ENCODE measurements at regions not wholly inside any gene's neighbourhood (a gene's known extent, or its start where the extent isn't known, plus 50 kb on each side); places are given as distances from the start of the nearest gene placed in this dataset.

DNA sequence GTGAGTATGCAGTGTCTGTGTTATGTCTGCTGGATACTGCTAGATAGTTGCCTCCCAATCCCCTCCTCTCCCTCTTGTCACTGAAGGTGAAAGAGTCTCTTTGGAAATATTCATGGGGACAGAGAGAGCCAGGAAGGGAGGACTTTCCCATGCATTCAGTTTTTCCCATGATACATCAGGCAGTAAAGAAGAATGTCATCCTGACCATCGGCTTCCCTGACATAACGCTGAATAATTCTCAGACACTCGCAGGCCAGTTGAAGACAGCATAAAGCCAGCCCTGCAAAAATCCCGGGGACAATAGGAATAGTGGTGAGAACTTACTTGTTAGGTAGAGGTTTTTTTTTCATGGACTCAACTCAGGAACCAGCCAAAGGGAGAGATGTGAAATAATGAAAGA, 58.1 kb downstream of the KLF4 start:
- no peak for DNase-seq

DNA sequence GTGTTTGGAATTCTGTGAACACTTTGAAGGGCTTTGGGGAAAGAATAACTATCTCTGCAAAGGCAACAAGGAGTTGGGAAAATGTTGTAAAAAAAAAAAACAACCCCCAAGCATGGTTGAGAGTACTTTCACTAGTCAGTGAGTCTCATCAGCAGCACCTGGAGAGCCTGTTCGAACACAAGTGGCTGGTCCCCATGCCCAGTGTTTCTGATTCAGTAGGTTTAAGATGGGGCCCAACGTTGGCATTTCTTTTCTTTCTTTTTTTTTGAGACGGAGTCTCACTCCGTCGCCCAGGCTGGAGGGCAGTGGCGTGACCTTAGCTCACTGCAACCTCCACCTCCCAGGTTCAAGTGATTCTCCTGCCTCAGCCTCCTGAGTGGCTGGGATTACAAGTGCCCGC, 59.5 kb downstream of the KLF4 start:
- DNase-seq: no peak

DNA sequence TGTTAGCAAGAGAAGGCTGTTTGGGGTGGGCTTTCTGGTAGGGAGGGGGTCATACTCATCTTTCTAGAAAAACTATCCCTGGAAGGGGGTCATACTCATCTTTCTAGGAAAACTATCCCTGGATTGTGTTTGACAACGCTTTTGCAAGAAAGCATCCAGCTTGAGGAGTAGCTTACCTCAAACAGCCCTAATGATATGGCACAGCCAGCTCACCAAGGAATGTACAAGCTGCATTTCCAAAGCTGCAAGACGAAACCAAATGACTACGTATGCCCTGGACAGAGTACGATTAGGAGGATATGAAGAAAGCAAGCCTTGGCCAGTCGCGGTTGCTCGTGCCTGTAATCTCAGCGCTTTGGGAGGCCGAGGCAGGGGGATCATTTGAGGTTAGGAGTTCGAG, 63.4 kb downstream of the KLF4 start:
- DNase-seq: no peak

DNA sequence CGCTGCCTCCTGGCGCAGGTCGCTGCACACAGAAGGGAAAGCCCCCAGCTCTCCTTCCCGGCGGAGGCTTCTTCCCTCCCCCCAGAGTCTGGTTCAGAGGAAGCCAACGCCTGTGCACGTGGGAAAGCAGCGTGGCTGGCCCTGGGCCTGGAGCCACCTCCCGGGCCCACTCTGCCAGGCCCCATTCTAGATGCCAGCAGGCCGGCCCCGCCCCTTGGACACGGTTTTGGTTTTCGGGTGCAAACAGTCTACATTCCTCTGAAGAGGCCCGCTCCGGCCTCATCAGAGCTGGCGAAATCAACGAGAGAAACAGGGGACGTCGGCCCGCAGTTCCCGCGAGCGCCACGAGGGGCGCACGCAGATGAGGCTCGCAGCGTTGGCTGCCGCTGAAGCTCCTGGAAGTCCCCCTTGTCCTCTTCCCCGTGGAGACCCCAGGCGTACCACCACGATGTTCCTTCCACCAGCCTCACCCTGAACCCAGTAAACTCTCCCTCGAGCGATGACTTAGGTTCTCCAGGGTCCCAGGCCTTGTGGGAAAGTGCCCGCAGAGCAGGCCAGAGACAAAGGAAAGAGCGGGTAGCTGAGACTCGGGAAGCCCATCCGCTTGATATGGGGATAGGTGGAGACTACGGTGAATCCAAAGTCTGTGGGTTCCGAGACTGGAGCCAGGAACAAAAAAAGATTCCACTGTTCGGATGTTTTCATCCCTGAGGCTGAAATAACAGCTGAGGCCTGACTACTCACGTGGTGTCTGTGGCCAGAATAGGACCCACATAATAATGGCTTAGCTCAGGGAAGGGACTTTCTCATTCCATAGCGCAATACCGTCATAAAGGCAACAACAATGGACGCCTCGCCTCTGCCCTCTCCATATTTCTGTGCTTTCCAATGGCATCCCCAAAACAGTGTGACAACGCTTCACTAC, 64.2 kb downstream of the KLF4 start:
- DNase-seq: peak; percentile 45

DNA sequence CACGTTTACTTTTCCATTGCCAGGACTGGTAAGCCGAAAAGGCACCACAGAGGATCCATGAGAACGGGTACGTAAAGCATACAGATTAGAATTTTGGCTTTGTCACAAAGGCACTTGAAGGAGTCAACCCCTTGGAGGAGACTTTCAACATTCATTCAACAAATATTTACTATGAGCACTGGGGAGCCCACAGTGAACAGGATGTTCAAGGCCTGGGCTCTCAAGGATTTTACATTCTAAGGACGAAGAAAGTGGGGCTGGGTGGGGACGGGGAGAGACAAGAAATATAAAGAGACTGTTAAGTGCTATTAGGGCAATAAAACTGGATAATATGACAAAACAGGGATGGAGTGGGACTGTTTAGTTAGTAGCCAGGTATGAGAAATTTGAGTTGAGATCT, 66.0 kb downstream of the KLF4 start:
- no peak for DNase-seq

DNA sequence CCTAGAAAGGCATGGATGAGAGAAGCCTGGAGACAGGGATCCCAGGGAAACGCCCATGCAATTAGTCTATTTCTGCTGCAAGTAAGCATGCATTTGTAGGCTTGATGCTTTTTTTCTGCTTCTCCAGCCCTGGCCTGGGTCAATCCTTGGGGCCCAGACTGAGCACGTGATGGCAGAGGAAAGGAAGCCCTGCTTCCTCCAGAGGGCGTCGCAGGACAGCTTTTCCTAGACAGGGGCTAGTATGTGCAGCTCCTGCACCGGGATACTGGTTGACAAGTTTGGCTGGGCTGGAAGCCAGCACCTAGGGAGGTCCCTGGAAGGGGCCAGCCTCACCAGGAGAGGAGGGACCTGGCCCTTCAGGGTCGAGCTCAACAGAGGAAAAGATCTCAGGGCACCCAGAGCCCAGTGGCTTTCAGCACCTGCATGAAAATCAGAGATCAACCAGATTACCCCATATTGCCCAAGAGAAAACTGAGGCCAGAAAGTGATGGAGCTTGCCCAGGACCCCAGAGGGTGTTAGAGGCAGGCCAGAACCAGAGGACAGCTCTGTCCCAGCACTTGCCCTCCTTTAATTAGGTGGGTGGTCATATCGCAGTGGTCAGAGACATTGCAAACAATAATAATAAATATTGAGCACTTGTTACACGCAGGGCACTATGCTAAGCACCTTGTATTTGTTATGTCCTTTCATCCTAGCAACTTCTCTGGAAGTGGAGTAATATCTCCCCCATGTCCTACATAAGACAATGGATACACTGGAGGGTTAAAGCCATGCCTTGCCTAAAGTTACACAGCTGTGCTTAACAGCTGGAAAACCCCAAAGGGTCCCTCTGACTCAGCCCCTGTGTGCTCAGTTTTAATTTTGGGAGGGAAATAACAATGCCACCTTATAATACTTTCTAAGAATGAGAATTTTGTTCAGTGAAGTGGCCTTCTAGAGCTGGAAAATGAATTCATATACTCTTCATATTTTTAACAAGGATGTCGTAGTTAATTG, 67.1 kb downstream of the KLF4 start:
- DNase-seq: peak; percentile 68

DNA sequence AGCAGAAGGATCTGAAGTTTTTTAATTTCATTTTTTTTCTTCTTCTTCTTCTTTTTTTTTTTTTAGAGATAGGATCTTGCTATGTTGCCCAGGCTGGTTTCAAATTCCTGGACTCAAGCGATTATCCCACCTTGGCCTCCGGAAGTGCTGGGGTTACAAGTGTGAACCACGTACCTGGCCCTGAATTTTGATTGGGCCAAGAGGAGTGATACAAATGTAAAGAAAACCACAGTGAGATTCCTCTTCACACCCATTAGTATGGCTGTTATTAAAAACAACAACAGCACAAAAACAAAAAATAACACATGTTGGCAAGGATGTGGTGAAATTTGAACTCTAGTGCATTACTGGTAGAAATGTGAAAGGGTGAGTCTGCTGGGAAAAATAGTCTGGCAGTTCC, 79.1 kb downstream of the KLF4 start:
- no peak for DNase-seq

DNA sequence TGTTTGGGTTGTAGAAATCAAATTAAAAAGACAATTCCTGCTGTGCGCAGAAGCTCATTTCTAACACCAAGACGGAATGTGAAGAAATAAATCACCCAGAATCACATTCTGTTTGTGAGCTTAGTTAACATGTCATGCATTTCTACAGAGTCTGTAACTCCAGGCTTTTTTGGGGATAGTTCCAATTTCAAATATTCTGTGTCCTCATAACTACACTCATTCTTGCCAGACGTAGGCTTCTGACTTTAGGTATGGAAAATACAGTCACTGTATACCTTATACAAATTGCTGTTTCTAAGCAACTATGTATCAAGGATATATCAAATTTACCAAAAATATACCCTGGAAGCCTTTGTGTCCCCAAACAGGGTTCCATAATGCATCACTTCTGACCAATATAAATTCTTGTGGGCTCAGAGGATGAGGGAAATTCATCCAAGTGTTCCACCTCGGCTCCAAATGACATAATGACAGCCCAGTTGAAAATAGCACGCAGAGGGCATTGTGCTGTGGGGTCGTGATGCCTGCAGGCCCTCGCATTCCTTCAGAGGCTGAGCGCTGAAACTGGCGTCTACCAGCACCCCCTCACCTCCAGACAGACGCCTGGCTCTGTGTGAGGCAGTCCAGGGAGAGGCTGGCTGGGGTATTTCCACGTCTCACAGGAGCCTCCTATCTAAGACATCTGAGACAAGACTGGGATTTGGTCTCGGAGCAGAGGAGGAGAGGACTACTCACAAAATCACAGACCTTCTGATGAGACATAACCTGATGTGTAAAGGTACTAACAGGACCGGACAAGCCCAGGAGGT, 79.8 kb downstream of the KLF4 start:
- no peak for DNase-seq

DNA sequence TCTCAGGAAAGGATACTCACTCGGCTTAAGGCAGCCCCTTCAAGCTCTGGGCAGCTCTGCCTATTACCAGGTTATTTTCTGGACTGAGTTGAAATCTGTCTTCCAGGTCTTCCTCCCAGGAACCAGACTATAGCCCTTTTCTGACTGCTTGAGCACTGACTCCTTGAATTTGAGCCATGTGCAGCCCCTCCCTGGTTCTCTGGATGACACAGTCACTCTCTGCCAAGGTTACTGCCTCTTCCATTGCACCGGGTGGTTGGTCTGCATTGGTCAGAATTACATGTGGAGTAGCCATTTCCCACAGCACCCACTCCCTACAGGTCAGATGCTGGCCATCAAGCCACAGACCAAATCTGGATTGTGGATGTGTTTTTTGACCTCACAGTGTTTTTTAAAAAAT, 81.9 kb downstream of the KLF4 start:
- no peak for DNase-seq

DNA sequence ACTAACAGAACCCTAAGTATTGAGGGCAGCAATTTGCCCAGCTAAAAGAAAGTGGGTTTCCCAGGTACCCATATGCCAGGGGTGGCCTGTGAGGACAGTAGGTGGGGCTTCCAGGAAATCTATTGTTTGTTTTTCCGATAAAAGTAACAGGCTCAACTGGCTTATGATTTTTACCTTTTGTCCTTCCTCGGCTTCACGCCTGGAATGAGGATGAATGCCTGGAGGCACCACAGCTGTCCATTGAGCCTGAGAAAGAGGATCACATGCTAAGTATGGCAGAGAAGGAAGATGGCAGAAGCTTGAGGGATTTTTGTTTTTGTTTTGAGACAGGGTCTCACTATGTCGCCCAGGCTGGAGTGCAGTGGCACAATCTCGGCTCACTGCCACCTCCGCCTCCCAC, 84.1 kb downstream of the KLF4 start:
- DNase-seq: no peak

DNA sequence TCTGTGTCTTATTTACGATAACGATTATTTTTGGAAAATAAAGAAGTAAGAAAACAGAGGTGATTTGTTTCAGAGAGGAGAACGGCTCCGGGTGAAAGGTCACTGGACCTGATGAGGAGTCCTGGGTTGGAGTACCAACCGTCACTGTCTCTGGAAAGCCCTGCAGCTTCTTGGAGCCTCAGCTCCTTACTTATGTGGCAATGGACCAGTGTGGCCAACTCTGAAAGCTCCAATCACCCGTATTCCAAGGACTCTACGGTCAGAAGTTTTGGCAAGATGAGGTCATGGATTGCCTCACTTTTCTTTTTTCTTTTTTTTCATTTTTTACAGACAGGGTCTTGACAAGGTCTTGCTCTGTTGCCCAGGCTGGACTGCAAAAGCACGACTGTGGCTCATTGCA, 84.8 kb downstream of the KLF4 start:
- DNase-seq: no peak

DNA sequence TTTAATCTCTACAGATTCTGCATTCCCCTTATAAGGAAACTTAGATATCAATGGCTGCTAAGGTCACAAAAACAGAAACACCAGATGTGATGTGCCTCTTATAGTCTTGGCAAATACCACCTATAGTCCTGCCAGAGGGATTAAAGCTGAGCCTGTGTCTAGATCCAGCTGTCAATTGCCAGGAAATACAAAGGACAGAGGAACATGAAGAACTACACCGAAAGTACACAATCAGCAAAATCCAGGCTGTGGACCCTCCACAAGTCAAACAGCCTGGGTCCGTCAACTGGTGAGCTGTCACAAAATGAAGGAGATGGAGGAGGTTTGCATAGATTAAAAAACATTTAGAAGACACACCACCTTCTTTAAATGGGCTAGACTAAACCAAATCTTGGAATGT, 85.4 kb downstream of the KLF4 start:
- DNase-seq: no peak

DNA sequence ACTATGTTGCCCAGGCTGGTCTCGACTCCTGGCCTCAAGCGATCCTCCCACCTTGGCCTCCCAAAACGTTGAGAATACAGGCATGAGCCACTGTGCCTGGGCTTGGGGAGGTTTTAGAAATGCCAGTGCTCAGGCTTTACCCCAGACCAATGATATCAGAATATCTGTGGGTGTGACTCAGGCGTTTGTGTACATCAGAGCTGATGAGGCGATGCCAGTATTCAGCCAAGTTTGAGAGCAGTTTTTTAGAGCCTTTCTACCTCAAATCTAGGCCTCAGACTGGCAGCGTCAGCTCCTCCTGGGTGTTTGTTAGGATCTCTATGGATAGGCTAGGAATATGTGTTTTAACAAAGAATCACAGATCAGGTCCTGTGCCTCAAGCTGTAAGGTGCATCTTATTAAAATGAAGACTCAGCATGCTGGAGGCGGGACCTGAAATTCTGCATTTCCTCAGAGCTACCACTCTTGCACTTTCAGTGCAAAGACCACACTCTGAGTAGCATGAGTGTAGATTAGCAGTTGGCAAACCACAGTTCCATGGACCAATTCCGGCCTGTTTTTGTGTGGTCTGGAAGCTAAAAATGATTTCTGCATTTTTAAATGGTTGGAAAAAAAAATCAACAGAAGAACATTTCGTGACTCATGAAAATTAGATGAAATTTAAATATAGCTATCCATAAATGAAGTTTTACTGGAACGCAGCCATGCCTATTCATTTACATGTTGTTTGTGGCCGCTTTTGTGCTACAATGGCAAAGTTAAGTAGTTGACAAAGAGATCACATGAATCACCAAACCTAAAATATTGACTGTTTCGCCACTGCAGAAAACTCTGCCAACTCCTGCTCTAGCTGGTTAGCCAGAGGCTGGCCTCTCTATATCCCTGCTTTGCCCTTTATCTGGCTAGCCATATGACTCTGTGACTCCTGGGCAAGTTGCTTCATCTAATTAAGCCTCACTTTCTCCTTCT, 92.2 kb downstream of the KLF4 start:
- DNase-seq: no peak

DNA sequence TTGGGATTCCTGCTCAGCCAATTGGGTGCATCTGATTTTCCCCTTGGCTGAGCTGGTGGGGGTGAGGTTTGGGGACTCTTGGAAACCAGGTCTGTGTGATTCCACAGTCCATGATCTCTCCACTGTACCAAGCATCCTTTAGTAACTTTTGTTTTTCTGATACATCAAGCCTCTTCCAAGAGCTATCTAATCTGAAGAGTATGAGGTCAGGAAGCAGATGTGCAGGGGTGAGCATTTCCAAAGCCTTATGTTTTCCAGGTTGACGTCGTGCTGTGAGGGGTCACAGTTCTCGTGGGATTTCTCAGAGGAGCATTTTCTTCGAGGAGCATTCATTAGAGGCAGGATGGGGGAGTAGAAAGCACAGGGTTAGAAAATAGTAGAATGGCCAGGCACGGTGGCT, 95.3 kb downstream of the KLF4 start:
- DNase-seq: no peak

DNA sequence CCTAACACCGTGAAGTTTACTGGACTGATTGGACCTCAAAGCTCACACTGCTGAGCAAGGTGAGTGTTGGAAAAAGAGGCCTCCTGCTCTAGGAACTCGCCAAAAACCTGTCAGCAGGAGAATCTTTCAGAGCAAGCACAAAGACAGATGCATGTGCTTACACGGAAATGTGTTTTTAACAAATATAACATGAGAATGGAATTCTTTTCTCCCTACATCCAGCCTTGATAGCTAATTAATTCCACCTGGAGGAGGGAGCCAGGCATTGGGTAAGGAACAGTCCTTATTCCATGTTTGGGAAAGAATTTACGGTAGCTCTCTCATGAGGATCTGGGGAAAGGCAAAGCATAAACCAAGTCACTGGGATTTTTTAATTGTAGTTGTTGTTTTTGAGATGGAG, 98.8 kb downstream of the KLF4 start:
- DNase-seq: no peak

DNA sequence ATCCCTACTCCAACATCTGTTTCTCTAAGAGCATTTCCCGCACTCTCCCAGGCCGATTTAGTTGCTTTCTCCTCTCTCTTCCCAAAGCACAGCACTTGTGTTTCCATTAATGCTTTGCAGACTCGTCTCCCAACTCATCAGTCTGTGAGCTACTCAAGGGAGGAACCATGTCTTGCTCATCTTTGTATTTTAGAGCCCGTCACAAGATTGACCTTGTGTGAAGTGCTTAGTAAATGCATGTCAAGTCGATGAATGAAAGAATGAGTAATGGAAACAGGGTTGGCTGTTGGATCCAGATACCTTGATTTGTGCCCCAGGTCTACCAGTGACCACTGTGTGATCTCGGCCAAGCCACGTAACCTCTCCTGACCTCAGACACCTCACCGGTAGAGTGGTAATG, 99.3 kb downstream of the KLF4 start:
- no peak for DNase-seq

DNA sequence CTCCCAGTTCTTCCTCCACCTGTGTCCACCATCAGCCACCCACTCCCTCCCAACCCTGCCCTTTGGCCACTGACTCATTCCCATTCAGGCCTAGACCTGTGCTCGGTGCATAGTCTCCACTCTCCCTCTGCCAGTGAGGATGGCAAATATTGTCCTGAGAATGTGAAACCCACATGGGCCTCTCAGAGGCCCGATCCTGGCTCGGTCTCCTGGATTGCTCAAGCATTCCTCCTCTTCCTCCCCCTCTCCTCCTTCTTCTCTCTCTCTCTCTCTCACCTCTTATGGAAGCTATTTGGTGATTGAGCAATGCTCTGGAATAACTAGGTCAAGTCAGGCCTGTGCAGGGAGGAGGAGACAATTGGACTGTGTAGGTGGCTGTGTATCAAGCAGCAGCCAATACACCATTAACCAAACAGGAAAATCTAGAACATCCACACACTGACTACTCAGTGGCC, 99.9 kb downstream of the KLF4 start:
- DNase-seq: no peak

DNA sequence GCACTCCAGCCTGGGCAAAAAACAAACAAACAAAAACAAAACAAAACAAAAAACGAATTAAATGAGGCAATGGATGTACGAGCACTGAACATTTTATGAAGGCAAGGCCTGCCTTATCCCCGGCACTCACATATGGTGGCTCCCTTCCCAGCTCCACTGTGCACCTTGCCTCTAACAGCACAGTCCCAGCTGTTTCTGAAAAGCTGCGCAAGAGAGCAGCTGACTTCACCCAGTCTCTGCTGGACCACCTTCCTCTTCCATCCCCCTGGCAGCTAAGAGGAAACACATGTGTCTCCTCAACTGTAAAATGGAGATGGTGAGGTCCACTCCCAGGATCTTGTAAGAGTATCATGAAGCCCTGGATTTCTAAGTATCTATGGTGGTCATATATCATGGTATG, 100.7 kb downstream of the KLF4 start:
- no peak for DNase-seq

DNA sequence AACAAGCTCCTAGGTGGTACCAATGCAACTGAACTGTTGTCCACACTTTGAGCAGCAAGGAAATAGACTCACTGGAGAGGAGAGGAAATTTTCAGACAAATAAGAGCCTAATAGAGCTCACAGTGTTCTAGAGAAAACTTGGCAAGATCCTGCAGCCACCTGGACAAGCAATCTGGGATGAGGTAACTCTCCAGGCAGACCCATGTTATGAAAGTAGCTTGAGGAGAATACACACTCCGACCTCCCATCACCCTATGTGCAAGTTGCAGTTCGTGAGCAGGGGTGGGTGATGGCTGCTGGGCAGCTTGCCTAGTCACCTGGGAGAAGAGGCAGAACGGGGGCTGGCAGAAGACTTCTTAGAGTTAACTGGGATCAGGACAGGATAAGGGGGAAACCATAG, 102.2 kb downstream of the KLF4 start:
- no peak for DNase-seq

DNA sequence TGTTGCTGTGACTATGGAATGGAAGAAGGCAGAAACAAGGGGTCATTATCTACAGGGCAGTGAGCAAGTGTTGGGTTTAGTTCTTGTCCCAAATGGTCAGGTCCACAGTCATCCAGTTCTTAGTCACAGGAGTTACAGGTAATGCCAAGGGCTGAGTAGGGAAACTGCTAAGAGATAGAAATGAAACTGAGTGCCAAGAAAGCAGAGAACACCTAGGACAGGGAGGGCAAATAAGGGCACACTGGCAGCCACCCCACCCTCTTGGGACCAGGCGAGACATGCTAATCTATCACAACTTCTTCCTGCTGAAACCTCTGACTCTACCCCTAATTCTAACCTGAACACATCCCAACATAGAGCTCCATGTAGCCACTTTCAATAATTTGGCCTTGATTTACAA, 103.2 kb downstream of the KLF4 start:
- no peak for DNase-seq
